ENCODE measurements at regions not wholly inside any gene's neighbourhood (a gene's known extent, or its start where the extent isn't known, plus 50 kb on each side); places are given as distances from the start of the nearest gene placed in this dataset.

DNA sequence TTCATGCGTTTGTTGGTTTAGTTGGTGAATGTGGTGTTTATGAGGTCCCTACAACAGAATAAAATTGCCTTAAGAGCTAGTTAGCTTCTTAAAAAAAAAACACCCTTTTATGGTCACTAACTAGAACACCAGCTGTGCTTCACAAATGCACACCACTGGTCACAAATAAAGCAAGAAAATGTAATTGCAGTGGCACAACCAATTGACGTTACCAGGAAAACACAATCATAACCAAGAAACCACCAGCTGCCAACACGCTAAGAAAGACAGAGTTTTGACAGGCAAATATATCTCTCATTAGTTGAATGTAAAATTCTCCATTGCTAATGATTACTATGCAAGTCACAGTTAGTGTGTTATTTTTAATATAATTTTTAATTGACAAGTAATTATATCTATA lies 389.9 kb downstream of the ADAMTS20 start (continued):
- TF ChIP-seq, protein P1, sequence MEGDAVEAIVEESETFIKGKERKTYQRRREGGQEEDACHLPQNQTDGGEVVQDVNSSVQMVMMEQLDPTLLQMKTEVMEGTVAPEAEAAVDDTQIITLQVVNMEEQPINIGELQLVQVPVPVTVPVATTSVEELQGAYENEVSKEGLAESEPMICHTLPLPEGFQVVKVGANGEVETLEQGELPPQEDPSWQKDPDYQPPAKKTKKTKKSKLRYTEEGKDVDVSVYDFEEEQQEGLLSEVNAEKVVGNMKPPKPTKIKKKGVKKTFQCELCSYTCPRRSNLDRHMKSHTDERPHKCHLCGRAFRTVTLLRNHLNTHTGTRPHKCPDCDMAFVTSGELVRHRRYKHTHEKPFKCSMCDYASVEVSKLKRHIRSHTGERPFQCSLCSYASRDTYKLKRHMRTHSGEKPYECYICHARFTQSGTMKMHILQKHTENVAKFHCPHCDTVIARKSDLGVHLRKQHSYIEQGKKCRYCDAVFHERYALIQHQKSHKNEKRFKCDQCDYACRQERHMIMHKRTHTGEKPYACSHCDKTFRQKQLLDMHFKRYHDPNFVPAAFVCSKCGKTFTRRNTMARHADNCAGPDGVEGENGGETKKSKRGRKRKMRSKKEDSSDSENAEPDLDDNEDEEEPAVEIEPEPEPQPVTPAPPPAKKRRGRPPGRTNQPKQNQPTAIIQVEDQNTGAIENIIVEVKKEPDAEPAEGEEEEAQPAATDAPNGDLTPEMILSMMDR (IDR thresholded peaks at IDR 0.05; ENCODE audit: low read depth, low read length, missing input control), result no peak
- no peak for TF ChIP-seq EGR1 (IDR thresholded peaks at IDR 0.05; ENCODE audit: low read depth in 2 of 2)

DNA sequence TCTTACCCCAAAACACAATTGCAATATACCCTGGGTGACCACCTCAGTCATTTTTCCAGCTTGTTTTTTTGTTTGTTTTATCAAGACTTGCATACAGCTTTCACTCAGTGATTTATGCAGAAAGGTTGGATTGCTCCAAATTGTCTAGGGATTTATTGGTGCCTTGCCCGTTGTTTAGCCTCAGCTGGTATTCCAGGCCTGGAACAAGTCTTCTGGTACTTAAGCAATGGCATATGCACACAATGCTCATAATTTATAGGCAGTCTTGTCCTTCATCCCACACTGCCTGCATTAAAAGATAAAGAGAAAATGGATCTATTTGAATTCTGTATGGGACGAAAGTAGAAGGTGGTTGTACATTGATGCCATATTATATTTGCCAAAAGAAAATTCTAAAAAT lies 392.5 kb downstream of the ADAMTS20 start:
- no peaks in the 10 kb centered on the region for H3K36me3 ChIP-seq (ENCODE audit: control insufficient read depth in 4 of 4, insufficient read depth in 3 of 4, low read depth in 1 of 4, low read length in 3 of 4)
- H3K4me3 ChIP-seq (ENCODE audit: low read depth in 1 of 3, low read length in 3 of 3), result no peak overlapping the region
- WGBS, result 69% methylated on average over 2 of the region's 2 CpGs
- no peaks in the 10 kb centered on the region for H3K9me3 ChIP-seq (ENCODE audit: control insufficient read depth in 4 of 4, low read length in 3 of 4)
- H3K4me1 ChIP-seq (ENCODE audit: control insufficient read depth in 4 of 4, insufficient read depth in 4 of 4, low read length in 3 of 4), result no peaks in the 10 kb centered on the region
- DNase-seq (ENCODE audit: low spot score), result no peak
- no peak overlapping the region for H3K27ac ChIP-seq (ENCODE audit: low read depth in 1 of 2, low read length in 2 of 2)
- no peaks in the 10 kb centered on the region for H3K27me3 ChIP-seq (ENCODE audit: control insufficient read depth in 4 of 4, insufficient read depth in 4 of 4, low read length in 3 of 4)
- TF ChIP-seq RAD21 (IDR thresholded peaks at IDR 0.05), result no peak
- TF ChIP-seq, protein P1 (IDR thresholded peaks at IDR 0.05; ENCODE audit: low read depth, low read length, missing input control), result no peak
- TF ChIP-seq RXRA (IDR thresholded peaks at IDR 0.05), result no peak
- TF ChIP-seq FOXA2 (IDR thresholded peaks at IDR 0.05), result no peak
- TF ChIP-seq YY1 (IDR thresholded peaks at IDR 0.05), result no peak
- TF ChIP-seq, protein P2, sequence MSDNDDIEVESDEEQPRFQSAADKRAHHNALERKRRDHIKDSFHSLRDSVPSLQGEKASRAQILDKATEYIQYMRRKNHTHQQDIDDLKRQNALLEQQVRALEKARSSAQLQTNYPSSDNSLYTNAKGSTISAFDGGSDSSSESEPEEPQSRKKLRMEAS (IDR thresholded peaks at IDR 0.05), result no peak
- TF ChIP-seq GABPA (IDR thresholded peaks at IDR 0.05 in 1 of 2, conservative IDR thresholded peaks at IDR 0.05 in 1 of 2), result no peak
- TF ChIP-seq, protein P3, sequence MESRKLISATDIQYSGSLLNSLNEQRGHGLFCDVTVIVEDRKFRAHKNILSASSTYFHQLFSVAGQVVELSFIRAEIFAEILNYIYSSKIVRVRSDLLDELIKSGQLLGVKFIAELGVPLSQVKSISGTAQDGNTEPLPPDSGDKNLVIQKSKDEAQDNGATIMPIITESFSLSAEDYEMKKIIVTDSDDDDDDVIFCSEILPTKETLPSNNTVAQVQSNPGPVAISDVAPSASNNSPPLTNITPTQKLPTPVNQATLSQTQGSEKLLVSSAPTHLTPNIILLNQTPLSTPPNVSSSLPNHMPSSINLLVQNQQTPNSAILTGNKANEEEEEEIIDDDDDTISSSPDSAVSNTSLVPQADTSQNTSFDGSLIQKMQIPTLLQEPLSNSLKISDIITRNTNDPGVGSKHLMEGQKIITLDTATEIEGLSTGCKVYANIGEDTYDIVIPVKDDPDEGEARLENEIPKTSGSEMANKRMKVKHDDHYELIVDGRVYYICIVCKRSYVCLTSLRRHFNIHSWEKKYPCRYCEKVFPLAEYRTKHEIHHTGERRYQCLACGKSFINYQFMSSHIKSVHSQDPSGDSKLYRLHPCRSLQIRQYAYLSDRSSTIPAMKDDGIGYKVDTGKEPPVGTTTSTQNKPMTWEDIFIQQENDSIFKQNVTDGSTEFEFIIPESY (IDR thresholded peaks at IDR 0.05), result no peak
- TF ChIP-seq FOXA1 (IDR thresholded peaks at IDR 0.05), result no peak
- no peak for TF ChIP-seq HNF4A (conservative IDR thresholded peaks at IDR 0.05)
- no peak for TF ChIP-seq EGR1 (IDR thresholded peaks at IDR 0.05; ENCODE audit: low read depth in 2 of 2)
- no peak for TF ChIP-seq TAF1 (conservative IDR thresholded peaks at IDR 0.05)
- TF ChIP-seq, protein P4, sequence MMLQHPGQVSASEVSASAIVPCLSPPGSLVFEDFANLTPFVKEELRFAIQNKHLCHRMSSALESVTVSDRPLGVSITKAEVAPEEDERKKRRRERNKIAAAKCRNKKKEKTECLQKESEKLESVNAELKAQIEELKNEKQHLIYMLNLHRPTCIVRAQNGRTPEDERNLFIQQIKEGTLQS (IDR thresholded peaks at IDR 0.05), result no peak
- no peak for TF ChIP-seq HNF4G (IDR thresholded peaks at IDR 0.05)
- TF ChIP-seq JUND (IDR thresholded peaks at IDR 0.05), result no peak
- no peak overlapping the region for H3K9ac ChIP-seq (ENCODE audit: low read depth in 1 of 2, low read length in 2 of 2)

DNA sequence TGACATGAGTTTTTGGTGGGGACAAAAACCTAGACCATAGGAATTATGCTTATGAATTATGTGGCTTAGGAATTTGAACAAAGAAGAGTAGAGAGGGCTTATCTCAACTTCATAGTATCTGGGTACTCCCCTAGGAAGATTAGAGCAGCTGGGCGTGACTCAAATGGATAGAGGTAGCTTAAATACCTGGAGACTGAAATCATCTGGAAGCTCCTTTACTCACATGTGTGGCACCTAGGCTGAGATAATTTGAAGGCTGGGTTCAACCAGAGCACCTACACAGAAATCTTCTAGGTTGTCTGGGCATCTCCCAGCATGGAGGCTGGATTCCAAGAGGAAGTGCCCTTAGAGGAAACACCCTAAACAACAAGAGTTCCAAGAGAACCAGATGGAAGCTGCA lies 393.9 kb downstream of the ADAMTS20 start:
- no peaks in the 10 kb centered on the region for H3K9me3 ChIP-seq (ENCODE audit: control insufficient read depth in 4 of 4, low read length in 3 of 4)
- DNase-seq (ENCODE audit: low spot score), result no peak
- no peaks in the 10 kb centered on the region for H3K27me3 ChIP-seq (ENCODE audit: control insufficient read depth in 4 of 4, insufficient read depth in 4 of 4, low read length in 3 of 4)
- TF ChIP-seq, protein P2 (IDR thresholded peaks at IDR 0.05), result no peak
- no peak overlapping the region for H3K4me3 ChIP-seq (ENCODE audit: low read depth in 1 of 3, low read length in 3 of 3)
- no peak overlapping the region for H3K9ac ChIP-seq (ENCODE audit: low read depth in 1 of 2, low read length in 2 of 2)
- H3K36me3 ChIP-seq (ENCODE audit: control insufficient read depth in 4 of 4, insufficient read depth in 3 of 4, low read depth in 1 of 4, low read length in 3 of 4), result no peaks in the 10 kb centered on the region
- 58% methylated on average over 1 of the region's 1 CpG for WGBS
- H3K4me1 ChIP-seq (ENCODE audit: control insufficient read depth in 4 of 4, insufficient read depth in 4 of 4, low read length in 3 of 4), result no peaks in the 10 kb centered on the region
- H3K27ac ChIP-seq (ENCODE audit: low read depth in 1 of 2, low read length in 2 of 2), result no peak overlapping the region

Measured in liver (tissue), 8 donors.